ENCODE measurements at regions not wholly inside any gene's neighbourhood (a gene's known extent, or its start where the extent isn't known, plus 50 kb on each side); places are given as distances from the start of the nearest gene placed in this dataset.

DNA sequence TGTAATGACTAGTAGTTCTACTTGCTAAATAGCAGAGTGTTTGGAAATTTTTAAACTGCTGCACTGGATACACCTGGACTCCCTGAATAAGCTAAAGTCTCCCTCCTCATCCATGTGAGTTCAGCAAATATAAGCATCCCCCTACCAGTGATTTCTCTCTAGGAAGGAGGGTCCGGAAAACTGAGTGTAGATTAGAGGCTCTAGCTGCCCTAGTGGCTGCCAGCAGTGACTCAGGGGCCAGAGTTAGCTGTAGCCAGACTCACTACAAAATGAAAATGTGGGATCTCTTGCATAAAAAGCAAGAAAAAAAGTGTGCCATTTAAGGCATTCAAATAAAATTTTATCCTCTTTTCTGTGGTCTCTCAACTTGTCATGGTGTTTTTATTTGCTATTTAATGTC lies 485.0 kb upstream of the ATP11B start:
- WGBS, 2 donors = 74 to 92% methylated on average over 1 of the region's 1 CpG
- H3K4me3 ChIP-seq = no peak overlapping the region
- H3K27ac ChIP-seq = no peak overlapping the region
- no peak for DNase-seq
- no peaks in the 10 kb centered on the region for H3K4me1 ChIP-seq
- no peaks in the 10 kb centered on the region for H3K9me3 ChIP-seq
- intact Hi-C loops (cut with DNase I; ENCODE audit: low total_unique reads) = no loop called here
- H3K27me3 ChIP-seq = no peaks in the 10 kb centered on the region
- no peaks in the 10 kb centered on the region for H3K36me3 ChIP-seq (ENCODE audit: low read depth, missing control alignments)
- TF ChIP-seq POLR2A (IDR thresholded peaks at IDR 0.05) = no peak
- TF ChIP-seq, protein P1, sequence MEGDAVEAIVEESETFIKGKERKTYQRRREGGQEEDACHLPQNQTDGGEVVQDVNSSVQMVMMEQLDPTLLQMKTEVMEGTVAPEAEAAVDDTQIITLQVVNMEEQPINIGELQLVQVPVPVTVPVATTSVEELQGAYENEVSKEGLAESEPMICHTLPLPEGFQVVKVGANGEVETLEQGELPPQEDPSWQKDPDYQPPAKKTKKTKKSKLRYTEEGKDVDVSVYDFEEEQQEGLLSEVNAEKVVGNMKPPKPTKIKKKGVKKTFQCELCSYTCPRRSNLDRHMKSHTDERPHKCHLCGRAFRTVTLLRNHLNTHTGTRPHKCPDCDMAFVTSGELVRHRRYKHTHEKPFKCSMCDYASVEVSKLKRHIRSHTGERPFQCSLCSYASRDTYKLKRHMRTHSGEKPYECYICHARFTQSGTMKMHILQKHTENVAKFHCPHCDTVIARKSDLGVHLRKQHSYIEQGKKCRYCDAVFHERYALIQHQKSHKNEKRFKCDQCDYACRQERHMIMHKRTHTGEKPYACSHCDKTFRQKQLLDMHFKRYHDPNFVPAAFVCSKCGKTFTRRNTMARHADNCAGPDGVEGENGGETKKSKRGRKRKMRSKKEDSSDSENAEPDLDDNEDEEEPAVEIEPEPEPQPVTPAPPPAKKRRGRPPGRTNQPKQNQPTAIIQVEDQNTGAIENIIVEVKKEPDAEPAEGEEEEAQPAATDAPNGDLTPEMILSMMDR (IDR thresholded peaks at IDR 0.05) = no peak

DNA sequence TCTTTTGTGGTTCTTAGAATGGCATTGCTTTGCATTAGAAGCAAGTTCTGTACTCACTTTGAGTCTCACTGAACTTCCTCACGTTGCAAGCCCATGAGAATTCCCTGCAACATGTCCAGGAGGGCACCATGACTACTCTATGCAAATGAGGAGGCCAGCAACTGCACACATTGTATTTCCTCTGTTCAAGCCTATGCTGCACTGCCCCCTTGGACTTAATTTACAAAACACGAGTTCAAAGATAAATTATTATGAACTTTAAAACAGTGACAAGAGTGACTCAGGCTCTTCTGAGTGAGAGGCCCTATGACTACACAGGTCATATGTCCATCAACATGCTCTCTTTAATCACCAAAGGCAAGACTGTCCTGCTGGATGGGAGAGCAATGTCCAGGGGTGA lies 484.2 kb upstream of the ATP11B start:
- H3K9me3 ChIP-seq = no peaks in the 10 kb centered on the region
- WGBS, 2 donors = 26 to 30% methylated on average over 2 of the region's 2 CpGs
- no peaks in the 10 kb centered on the region for H3K36me3 ChIP-seq (ENCODE audit: low read depth, missing control alignments)
- TF ChIP-seq, protein P1 (IDR thresholded peaks at IDR 0.05) = no peak
- TF ChIP-seq POLR2A (IDR thresholded peaks at IDR 0.05) = no peak
- no peak overlapping the region for H3K4me3 ChIP-seq
- H3K27me3 ChIP-seq = no peaks in the 10 kb centered on the region
- intact Hi-C loops (cut with DNase I; ENCODE audit: low total_unique reads) = no loop called here
- no peak overlapping the region for H3K27ac ChIP-seq
- no peak for DNase-seq
- H3K4me1 ChIP-seq = no peaks in the 10 kb centered on the region

DNA sequence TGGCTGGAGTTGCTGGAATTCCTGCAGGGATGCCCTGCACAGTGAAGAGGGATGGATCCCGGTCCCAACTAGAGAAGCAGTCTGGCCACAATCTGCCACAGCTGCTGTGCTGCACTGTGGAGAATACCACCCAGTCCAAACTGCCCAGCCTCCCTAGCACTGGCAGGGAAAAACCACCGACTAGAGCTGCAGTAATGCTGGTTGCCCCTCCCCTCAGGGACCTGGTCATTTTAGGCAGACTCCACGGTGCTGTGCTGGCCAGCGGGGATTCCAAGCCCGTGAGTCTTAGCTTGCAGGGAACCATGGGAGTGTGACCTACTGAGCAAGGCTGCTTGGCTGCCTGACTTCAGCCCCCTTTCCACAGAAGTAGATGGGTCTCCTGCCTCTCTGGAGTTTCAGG lies 478.0 kb upstream of the ATP11B start:
- 83 to 87% methylated on average over 3 to 4 of the region's 5 CpGs for WGBS, 2 donors
- no peaks in the 10 kb centered on the region for H3K27me3 ChIP-seq
- H3K9me3 ChIP-seq = no peaks in the 10 kb centered on the region
- no peak for TF ChIP-seq POLR2A (IDR thresholded peaks at IDR 0.05)
- TF ChIP-seq, protein P1 (IDR thresholded peaks at IDR 0.05) = no peak
- intact Hi-C loops (cut with DNase I; ENCODE audit: low total_unique reads) = no loop called here
- no peaks in the 10 kb centered on the region for H3K4me1 ChIP-seq
- H3K4me3 ChIP-seq = no peak overlapping the region
- DNase-seq = no peak
- no peak overlapping the region for H3K27ac ChIP-seq
- H3K36me3 ChIP-seq (ENCODE audit: low read depth, missing control alignments) = no peaks in the 10 kb centered on the region

DNA sequence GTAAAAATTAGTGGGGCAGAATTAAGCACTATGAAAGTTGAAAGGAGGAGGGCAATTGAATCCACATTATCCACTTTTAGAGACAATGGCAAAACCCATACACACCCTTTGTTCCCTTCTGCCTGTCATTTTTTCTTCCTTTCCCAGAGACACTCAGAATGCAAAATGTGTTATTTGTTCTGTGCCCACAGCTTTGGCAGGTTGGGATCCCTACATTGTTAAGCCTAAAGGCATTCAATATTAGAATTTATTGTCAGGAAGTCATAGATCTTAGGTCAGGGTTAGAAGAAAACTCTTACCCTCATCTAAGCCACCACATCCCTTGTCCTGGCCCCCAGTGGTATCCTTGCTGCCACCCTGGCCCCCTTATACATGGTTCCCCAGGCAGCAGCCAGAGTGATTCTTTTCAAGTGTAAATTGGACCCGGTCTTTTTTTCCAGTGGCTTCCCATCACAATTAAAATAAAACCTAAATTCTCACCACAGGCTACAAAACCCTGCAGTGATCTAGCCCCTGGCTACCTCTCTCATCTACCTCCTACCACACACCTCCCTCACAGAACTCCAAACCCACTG lies 470.1 kb upstream of the ATP11B start:
- Histone ChIP-seq H3K4me3 (no peak overlapping the region), H3K9me3 (no peaks in the 10 kb centered on the region), H3K4me1 (no peaks in the 10 kb centered on the region), H3K27me3 (no peaks in the 10 kb centered on the region), H3K36me3 (ENCODE audit: low read depth, missing control alignments) (no peaks in the 10 kb centered on the region), H3K27ac (no peak overlapping the region)
- 94 to 100% methylated on average over 1 of the region's 1 CpG for WGBS, 2 donors
- DNase-seq = no peak
- TF ChIP-seq, protein P1 (IDR thresholded peaks at IDR 0.05) = no peak
- TF ChIP-seq POLR2A (IDR thresholded peaks at IDR 0.05) = no peak
- intact Hi-C loops (cut with DNase I; ENCODE audit: low total_unique reads) = no loop called here

GRCh38 chr3:182323898-182324297 lies 469.4 kb upstream of the ATP11B start:
- no peak for TF ChIP-seq POLR2A (IDR thresholded peaks at IDR 0.05)
- TF ChIP-seq, protein P1 (IDR thresholded peaks at IDR 0.05) = no peak
- WGBS, 2 donors = 77 to 80% methylated on average over 1 of the region's 1 CpG

More at GRCh38 chr3:182323898-182324297, 469.4 kb upstream of the ATP11B start:
- intact Hi-C loops (cut with DNase I; ENCODE audit: low total_unique reads) = no loop called here
- no peak for DNase-seq
- H3K4me3 ChIP-seq = no peak overlapping the region
- no peaks in the 10 kb centered on the region for H3K4me1 ChIP-seq
- H3K27ac ChIP-seq = no peak overlapping the region
- no peaks in the 10 kb centered on the region for H3K27me3 ChIP-seq
- H3K9me3 ChIP-seq = no peaks in the 10 kb centered on the region
- H3K36me3 ChIP-seq (ENCODE audit: low read depth, missing control alignments) = no peaks in the 10 kb centered on the region

Measured in testis (tissue), 2 donors.